GM19324 (cell line): ENCODE measurements at regions not wholly inside any gene's neighbourhood (a gene's known extent, or its start where the extent isn't known, plus 50 kb on each side); places are given as distances from the start of the nearest gene placed in this dataset.
"Not testable (repeated sequence)": the region's sequence is repeated elsewhere in the genome, so short reads cannot be mapped to it uniquely, and the experiment has no call there.

ENCODE experiments used
- ATAC-seq: cut with Tn5 transposase; IDR thresholded peaks from one replicate; pipeline ENCODE4 v1.9.1; 2021; ENCODE audit warnings: mild to moderate bottlenecking, moderate library complexity; ENCODE audit not compliant: unreplicated experiment, low FRiP score

GRCh38 chr11:82089426-82089825 lies 644.2 kb downstream of the FAM181B start:
- no peak for ATAC-seq

DNA sequence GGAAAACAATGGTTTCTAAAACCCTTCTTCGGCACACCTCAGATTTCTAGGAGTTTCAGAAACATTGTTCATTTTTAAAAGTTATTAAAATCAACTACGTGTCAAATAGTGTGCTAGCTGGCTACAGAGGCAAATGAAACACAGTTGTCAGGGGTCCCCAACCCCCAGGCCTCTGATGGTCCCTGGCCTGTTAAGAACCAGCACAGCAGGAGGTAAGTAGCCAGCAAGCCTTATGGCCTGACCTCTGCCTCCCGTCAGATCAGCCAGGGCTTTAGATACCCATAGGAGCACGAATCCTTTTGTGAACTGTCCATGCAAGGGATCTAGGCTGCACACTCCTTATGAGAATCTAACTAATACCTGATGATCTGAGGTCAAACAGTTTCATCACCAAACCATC lies 648.2 kb downstream of the FAM181B start:
- no peak for ATAC-seq

DNA sequence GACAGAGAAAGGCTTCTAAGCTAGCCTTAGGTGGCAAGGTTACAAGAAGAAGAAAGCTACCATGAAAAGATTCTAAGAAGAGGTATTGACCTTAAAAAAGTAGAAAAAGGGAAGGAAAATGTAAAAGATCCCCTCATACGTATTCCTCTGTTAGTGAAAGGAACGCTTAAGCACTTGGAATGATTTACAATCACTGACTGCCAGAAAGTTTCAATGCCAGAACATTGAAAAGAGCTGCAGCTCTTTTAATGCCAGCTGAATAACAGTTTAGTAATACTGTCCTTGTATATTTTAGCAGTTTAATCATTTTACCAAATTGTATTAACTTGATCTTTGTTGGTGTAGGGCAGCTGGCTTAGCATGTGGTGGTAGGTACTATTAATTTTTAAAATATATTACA lies 650.7 kb downstream of the FAM181B start:
- no peak for ATAC-seq

DNA sequence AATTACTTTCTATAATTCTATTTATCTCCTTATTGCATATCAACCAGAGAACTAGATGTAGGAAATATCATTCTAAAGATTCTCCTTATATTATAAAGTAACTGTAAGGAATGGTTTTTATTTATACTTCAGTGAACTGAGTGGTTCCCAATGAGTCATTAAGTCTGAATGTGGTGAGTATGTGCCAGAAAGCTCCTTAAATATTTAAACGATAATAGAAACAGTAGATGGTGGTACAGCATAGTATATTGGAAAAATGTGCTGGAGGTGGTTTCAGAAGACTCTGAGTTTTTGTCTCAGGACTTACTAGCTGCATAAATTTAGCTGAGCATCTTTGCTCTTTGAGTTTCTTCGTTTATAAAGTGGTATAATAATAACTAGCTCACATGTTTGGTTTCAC lies 653.5 kb downstream of the FAM181B start:
- ATAC-seq, result no peak

- ATAC-seq, result no peak
These were observed 657.5 kb downstream of the FAM181B start for GRCh38 chr11:82076126-82076525.

- ATAC-seq, result no peak
These were observed 674.2 kb downstream of the FAM181B start for GRCh38 chr11:82059505-82059904.

- no peak for ATAC-seq
These were observed 677.2 kb downstream of the FAM181B start for GRCh38 chr11:82056450-82056849.

DNA sequence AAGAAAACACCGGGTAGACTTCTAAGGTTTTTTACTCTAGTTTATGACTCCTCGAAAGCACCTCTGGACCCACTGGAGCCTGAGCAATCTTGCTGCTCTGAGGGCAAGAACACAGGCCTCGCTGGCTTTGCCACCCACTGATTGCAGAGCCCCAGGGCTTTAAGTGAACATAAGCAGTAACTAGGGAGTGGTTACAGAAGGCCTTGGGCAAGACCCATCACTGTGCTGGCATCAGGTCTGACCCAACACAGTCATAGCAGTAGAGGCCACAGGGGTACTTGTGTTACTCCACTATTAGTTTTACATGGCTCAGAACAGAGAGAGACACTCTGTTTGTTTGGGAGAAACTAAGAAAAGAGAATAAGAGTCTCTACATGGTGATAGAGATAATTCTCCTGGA lies 684.5 kb downstream of the FAM181B start:
- no peak for ATAC-seq

GRCh38 chr11:82047200-82047599 lies 686.5 kb downstream of the FAM181B start:
- no peak for ATAC-seq

GRCh38 chr11:82046778-82047177 lies 686.9 kb downstream of the FAM181B start:
- no peak for ATAC-seq

GRCh38 chr11:82045748-82046457 lies 687.8 kb downstream of the FAM181B start:
- no peak for ATAC-seq

GRCh38 chr11:82043316-82043715 lies 690.3 kb downstream of the FAM181B start:
- no peak for ATAC-seq

DNA sequence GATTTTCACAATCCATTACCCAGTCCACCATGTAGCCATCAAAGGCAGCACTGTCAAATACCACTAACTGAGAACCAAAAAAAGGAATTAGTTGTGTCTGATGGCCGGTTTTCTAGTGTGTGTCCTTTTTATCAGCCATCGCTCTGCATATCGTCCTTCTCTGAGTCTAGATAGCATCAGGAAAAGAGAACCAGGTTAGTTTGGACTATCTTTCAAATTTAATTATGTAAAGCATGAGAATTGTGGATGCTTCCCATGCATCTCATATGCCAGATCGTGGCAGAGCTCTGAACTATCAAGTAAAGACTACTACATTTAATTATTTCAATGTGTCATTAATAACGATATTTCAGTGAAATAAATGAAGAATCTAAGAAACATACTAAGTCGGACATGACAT lies 691.9 kb downstream of the FAM181B start:
- ATAC-seq, result no peak

- no peak for ATAC-seq
These were observed 695.5 kb downstream of the FAM181B start for GRCh38 chr11:82038154-82038553.

GRCh38 chr11:82034527-82034926 lies 699.1 kb downstream of the FAM181B start:
- ATAC-seq, result no peak

DNA sequence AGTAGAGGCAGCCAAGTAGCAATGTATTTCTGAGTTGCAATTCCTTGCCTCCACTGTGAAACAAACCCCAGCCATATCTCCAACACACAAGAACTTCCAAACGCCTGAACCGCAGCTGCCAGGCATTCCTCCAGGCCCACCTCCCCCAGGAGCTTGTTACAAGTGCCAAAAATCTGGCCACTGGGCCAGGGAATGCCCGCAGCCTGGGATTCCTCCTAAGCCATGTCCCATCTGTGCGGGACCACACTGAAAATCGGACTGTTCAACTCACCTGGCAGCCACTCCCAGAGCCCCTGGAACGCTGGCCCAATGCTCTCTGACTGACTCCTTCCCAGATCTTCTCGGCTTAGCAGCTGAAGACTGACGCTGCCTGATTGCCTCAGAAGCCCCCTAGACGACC lies 706.3 kb downstream of the FAM181B start:
- not testable (repeated sequence) for ATAC-seq

DNA sequence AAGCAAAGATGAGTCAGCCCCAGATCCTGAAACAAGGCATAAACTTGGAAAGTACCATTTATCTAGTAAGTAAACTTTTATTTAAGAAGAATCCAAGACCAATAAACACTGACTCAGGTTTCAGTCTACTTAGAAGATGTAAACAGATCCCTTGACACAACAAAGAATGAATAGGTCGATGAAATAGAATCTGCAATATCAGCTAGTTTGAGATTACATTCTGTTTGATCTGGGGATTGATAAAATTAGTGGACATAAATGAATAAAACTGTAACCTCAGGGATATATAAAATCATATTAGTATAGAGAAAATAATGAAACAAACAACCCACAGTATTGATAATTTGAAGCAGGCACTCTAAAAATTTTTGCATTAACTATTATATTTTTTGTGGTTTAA lies 708.9 kb downstream of the FAM181B start:
- ATAC-seq, result no peak

- ATAC-seq, result no peak
These were observed 721.4 kb downstream of the FAM181B start for GRCh38 chr11:82012276-82012675.

GRCh38 chr11:82009133-82009532 lies 724.5 kb downstream of the FAM181B start:
- ATAC-seq, result no peak

DNA sequence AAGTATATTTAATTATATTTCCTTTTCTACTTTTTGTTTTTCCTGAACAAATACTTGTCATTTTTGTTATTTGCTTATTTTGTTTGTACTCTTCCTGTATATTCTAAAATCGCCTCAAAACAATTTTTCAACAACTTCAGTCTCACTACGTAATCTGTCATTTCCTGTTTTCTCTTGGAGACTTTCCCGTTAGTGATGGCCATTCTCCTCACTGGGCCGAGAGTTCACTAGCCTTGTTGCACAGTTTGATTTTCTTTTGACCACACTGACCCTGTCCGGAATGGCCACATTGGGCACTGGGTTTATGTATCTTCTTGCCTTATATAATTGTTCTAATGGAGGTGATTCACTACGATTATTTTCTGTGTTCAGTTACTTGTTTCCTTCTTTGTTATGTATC lies 726.1 kb downstream of the FAM181B start:
- no peak for ATAC-seq

DNA sequence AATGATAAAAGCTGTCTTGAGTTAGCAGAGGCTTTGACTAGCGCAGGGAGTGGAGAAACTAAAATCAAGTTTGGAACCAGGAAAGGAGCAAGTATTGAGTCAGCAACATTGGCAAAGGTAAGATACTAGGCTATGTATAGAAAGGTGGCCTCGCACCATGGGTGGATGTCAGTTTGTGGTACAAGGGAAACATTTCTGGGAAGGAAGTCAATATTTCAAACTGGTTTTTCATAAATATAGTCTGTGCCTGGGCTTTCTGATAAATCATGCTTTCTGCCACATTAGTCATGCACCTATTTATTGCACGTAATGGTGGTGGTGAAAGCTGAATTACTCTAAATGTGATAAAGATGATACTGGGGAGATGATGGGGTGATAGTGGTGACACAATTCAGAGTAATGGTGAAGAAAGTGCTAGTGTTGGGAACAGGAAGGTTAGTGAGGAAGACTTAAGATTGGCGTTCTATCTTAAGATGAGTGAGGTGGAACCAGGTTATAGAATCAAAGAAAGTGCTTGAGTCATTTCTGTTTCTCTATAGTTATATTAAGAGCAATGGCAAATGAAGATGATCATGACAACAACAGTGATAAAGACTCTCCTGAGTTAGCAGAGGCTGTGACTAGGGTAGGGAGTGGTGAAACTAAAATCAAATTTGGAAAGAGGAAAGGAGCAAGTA lies 729.0 kb downstream of the FAM181B start:
- ATAC-seq, result no peak
